ENCODE measurements at regions not wholly inside any gene's neighbourhood (a gene's known extent, or its start where the extent isn't known, plus 50 kb on each side); places are given as distances from the start of the nearest gene placed in this dataset.

DNA sequence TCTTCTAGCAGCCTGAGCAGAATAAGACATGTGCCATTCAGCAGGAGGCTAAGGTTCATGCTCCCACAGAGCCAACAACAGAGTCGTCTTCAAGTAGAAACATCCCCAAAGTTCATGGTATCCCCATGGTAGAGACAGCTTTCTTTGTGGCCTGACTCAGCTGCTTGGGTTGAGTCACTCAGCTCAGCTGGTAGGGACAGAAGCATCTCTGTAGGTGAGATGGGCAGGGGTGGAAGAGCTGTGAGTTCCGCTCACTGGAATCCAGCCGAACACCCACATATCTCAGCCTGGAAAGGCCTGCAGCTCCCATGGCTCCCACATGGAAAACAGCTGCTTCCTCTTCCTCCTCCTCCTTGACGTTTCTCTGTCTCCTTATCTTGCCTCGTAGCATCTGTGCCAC, 792.7 kb downstream of the RNF144A start:
- H2AFZ ChIP-seq (replicated peaks): no peak overlapping the region
- no peaks in the 10 kb centered on the region for H3K36me3 ChIP-seq
- peaks cover 2% of the 10 kb centered on the region for H3K9me3 Mint-ChIP-seq
- no peak overlapping the region for H3K4me2 ChIP-seq
- H3K4me3 ChIP-seq: no peak overlapping the region
- no peak overlapping the region for H3K27ac Mint-ChIP-seq
- no peaks in the 10 kb centered on the region for H3K36me3 Mint-ChIP-seq
- no peaks in the 10 kb centered on the region for H4K20me1 ChIP-seq (ENCODE audit: low read depth)
- no peaks in the 10 kb centered on the region for H3K79me2 ChIP-seq (ENCODE audit: low read depth)
- DNase-seq (ENCODE audit: low spot score): no peak
- H3K9me3 ChIP-seq (ENCODE audit: low read depth): no peaks in the 10 kb centered on the region
- H3K4me1 ChIP-seq: peaks cover 6% of the 10 kb centered on the region
- H3K9ac ChIP-seq: no peak overlapping the region
- H3K27me3 ChIP-seq: no peaks in the 10 kb centered on the region
- no peak overlapping the region for H3K4me3 Mint-ChIP-seq
- no peak for TF ChIP-seq EZH2phosphoT487 (IDR thresholded peaks at IDR 0.05)
- no peak for TF ChIP-seq EZH2 (IDR thresholded peaks at IDR 0.05)
- TF ChIP-seq, protein P1, sequence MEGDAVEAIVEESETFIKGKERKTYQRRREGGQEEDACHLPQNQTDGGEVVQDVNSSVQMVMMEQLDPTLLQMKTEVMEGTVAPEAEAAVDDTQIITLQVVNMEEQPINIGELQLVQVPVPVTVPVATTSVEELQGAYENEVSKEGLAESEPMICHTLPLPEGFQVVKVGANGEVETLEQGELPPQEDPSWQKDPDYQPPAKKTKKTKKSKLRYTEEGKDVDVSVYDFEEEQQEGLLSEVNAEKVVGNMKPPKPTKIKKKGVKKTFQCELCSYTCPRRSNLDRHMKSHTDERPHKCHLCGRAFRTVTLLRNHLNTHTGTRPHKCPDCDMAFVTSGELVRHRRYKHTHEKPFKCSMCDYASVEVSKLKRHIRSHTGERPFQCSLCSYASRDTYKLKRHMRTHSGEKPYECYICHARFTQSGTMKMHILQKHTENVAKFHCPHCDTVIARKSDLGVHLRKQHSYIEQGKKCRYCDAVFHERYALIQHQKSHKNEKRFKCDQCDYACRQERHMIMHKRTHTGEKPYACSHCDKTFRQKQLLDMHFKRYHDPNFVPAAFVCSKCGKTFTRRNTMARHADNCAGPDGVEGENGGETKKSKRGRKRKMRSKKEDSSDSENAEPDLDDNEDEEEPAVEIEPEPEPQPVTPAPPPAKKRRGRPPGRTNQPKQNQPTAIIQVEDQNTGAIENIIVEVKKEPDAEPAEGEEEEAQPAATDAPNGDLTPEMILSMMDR (IDR thresholded peaks at IDR 0.05): no peak
- peaks cover 3% of the 10 kb centered on the region for H3K27me3 Mint-ChIP-seq (ENCODE audit: insufficient read depth, low read depth)
- H3F3A ChIP-seq (ENCODE audit: low read depth): no peaks in the 10 kb centered on the region
- no peak overlapping the region for H3K27ac ChIP-seq
- H3K4me1 Mint-ChIP-seq: no peaks in the 10 kb centered on the region

DNA sequence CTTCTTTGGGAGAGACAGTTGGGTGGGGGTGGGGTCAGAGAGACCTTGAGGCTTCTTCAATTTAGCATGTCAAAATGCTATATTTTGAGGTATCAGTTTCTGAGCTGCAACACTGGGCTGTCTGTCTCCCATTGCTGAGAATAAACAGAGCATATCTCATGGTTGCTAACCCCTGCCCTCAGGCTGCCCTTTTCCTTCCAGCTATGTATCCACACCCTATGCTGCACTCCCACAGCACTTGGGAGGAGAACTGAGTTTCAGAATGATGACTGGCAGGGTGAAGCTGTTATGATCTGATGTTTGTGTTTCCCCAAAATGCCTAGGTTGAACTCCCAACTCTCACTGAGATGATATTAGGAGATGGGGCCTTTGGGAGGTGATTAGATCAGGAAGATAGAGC, 794.0 kb downstream of the RNF144A start:
- H3K27ac Mint-ChIP-seq: no peak overlapping the region
- Histone ChIP-seq H3K9ac (no peak overlapping the region), H3F3A (ENCODE audit: low read depth) (no peaks in the 10 kb centered on the region), H3K9me3 (ENCODE audit: low read depth) (no peaks in the 10 kb centered on the region), H2AFZ (replicated peaks) (no peak overlapping the region), H3K36me3 (no peaks in the 10 kb centered on the region), H3K27me3 (no peaks in the 10 kb centered on the region), H3K4me3 (no peak overlapping the region), H3K79me2 (ENCODE audit: low read depth) (no peaks in the 10 kb centered on the region), H3K4me1 (peaks cover 3% of the 10 kb centered on the region), H3K27ac (no peak overlapping the region), H4K20me1 (ENCODE audit: low read depth) (no peaks in the 10 kb centered on the region), H3K4me2 (no peak overlapping the region)
- H3K9me3 Mint-ChIP-seq: peaks cover 2% of the 10 kb centered on the region
- no peak overlapping the region for H3K4me3 Mint-ChIP-seq
- TF ChIP-seq EZH2phosphoT487 (IDR thresholded peaks at IDR 0.05) (no peak), EZH2 (IDR thresholded peaks at IDR 0.05) (no peak)
- TF ChIP-seq, protein P1 (IDR thresholded peaks at IDR 0.05): no peak
- H3K27me3 Mint-ChIP-seq (ENCODE audit: insufficient read depth, low read depth): peaks cover 3% of the 10 kb centered on the region
- no peak for DNase-seq (ENCODE audit: low spot score)
- no peaks in the 10 kb centered on the region for H3K4me1 Mint-ChIP-seq
- H3K36me3 Mint-ChIP-seq: no peaks in the 10 kb centered on the region

DNA sequence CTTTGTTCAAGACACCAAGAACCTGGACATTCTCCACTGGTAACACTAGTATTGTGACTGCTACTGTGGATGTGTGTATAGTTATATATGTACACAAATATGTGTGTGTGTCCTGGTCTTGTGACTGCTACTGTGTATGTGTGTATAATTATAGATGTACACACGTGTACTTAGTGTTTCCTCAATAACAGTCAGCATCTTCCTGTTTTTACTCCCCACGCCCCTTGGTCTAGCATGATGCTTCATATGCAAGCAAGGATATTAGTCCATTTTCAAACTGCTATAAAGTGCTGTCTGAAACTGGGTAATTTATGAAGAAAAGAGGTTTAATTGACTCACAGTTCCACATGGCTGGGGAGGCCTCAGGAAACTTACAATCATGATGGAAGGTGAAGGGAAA, 802.7 kb downstream of the RNF144A start:
- Mint-ChIP-seq H3K4me3 (no peak overlapping the region), H3K9me3 (no peaks in the 10 kb centered on the region)

More for the DNA sequence above, 802.7 kb downstream of the RNF144A start:
- no peaks in the 10 kb centered on the region for H4K20me1 ChIP-seq (ENCODE audit: low read depth)
- no peak overlapping the region for H2AFZ ChIP-seq (replicated peaks)
- peaks cover 23% of the 10 kb centered on the region for H3K4me1 ChIP-seq
- no peak overlapping the region for H3K27ac ChIP-seq
- Mint-ChIP-seq H3K27me3 (ENCODE audit: insufficient read depth, low read depth) (peaks cover 2% of the 10 kb centered on the region), H3K4me1 (peaks cover 11% of the 10 kb centered on the region), H3K36me3 (no peaks in the 10 kb centered on the region), H3K27ac (no peak overlapping the region)
- H3K36me3 ChIP-seq: no peaks in the 10 kb centered on the region
- H3K79me2 ChIP-seq (ENCODE audit: low read depth): no peaks in the 10 kb centered on the region
- no peak for DNase-seq (ENCODE audit: low spot score)
- TF ChIP-seq EZH2 (IDR thresholded peaks at IDR 0.05) (no peak), EZH2phosphoT487 (IDR thresholded peaks at IDR 0.05) (no peak)
- TF ChIP-seq, protein P1 (IDR thresholded peaks at IDR 0.05): no peak
- no peak overlapping the region for H3K9ac ChIP-seq
- H3K4me2 ChIP-seq: no peak overlapping the region
- H3K27me3 ChIP-seq: peaks cover 3% of the 10 kb centered on the region
- H3F3A ChIP-seq (ENCODE audit: low read depth): no peaks in the 10 kb centered on the region
- no peak overlapping the region for H3K4me3 ChIP-seq
- no peaks in the 10 kb centered on the region for H3K9me3 ChIP-seq (ENCODE audit: low read depth)
